ENCODE measurements at regions not wholly inside any gene's neighbourhood (a gene's known extent, or its start where the extent isn't known, plus 50 kb on each side); places are given as distances from the start of the nearest gene placed in this dataset.
"Not testable (repeated sequence)": the region's sequence is repeated elsewhere in the genome, so short reads cannot be mapped to it uniquely, and the experiment has no call there.

DNA sequence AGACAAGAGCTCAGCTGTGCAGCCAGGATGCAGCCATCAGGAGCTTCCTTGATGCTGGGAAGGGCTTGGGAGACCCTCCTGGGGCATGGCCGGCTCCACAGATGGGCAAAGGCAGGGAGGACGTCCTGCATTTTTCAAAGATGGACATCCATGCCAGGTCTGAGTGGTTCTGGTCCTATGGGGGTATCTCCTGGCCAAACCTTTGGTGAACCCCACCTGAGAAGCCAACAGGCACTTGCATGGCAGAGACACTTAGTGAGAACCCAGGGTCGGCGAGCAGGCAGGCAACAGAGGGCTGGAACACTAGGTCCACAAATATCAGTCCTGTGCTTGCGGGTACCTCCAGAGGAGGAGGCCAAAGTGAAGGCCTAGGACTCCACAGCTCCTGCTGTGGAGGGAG lies 70.0 kb downstream of the KCTD15 start:
- DNase-seq (ENCODE audit: low read depth, low spot score): no peak

- no peak for DNase-seq (ENCODE audit: low read depth, low spot score)
Measured at GRCh38 chr19:33868076-33868735, 71.5 kb downstream of the KCTD15 start.

GRCh38 chr19:33868788-33869412 lies 72.2 kb downstream of the KCTD15 start:
- no peak for DNase-seq (ENCODE audit: low read depth, low spot score)

DNA sequence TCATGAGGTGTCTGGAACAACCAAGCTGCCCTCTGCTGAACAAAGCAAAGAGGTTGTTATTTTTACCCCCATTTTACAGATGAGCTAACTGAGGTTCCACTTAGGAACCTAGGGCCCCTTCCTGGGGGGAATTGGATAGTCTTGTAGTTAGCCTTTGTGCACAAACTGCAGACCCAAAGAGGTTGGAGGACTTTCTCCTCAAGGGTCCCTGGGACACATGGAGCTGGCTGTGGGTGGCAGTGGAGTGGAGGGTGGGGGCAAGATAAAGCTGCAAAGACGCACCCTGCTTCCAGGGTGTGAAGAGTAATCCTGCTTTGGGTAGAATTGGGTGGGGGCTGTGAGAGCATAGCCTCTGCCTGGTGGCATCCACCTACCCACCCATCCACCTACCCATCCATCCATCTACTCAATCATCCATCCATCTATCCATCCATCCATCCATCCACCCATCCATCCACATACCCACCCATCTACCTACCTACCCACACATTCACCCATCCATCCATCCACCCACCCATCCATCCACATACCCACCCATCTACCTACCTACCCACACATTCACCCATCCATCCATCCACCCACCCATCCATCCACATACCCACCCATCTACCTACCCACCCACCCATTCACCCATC lies 73.7 kb downstream of the KCTD15 start:
- not testable (repeated sequence) for DNase-seq (ENCODE audit: low read depth, low spot score)

GRCh38 chr19:33871605-33872004 lies 74.9 kb downstream of the KCTD15 start:
- DNase-seq (ENCODE audit: low read depth, low spot score): no peak

- DNase-seq (ENCODE audit: low read depth, low spot score): no peak
Measured at GRCh38 chr19:33872445-33873320, 76.0 kb downstream of the KCTD15 start.

- no peak for DNase-seq (ENCODE audit: low read depth, low spot score)
Measured at GRCh38 chr19:33875071-33875470, 78.4 kb downstream of the KCTD15 start.

DNA sequence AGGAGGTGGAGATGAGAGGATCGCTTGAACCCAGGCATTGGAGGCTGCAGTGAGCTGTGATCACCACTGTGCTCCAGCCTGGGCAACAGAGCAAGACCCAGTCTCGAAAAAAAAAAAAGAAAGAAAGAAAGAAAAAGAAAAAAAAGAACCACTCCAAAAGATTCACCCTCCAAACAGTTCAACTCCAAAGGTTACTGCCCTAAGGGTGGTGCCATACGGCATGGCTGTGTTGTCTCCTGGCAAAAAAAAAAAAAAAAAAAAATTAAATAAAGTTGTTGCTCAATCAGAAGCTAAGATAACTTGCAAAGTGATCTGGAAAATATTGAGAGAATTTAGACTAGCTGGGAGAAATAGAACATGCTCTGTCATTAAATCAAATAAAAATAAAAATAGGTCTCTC lies 79.5 kb downstream of the KCTD15 start:
- no peak for DNase-seq (ENCODE audit: low read depth, low spot score)

DNA sequence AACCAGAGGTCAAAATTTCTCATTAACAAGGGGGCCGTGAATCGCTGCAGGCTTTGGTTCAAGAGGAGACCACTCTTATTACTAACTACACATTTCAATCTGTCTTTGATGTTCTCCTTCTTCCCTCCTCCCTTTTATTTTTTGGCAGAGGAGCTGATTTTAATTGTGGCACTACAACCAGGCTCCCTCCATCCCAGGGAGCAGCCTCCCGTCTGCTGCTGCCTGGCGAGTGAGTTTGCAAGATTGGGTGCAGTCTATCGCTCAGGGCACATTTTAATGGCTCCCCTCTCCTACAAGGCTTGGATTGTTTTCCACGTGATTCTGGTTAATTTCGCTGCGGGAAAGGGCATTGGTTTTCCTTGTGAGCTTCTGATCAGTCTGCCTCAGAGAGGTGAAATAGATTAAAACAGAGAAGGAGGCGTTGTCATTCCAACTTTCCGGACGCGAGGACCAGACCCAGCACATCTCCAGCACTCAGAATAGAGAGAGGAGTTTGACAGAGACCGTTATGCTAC lies 81.4 kb downstream of the KCTD15 start:
- no peak for DNase-seq (ENCODE audit: low read depth, low spot score)

GRCh38 chr19:33878910-33879810 lies 82.5 kb downstream of the KCTD15 start:
- DNase-seq (ENCODE audit: low read depth, low spot score): no peak

- no peak for DNase-seq (ENCODE audit: low read depth, low spot score)
Measured at GRCh38 chr19:33879818-33880575, 83.3 kb downstream of the KCTD15 start.

- no peak for DNase-seq (ENCODE audit: low read depth, low spot score)
Measured at GRCh38 chr19:33883859-33884519, 87.3 kb downstream of the KCTD15 start.

- no peak for DNase-seq (ENCODE audit: low read depth, low spot score)
Measured at GRCh38 chr19:33885236-33885635, 88.6 kb downstream of the KCTD15 start.

DNA sequence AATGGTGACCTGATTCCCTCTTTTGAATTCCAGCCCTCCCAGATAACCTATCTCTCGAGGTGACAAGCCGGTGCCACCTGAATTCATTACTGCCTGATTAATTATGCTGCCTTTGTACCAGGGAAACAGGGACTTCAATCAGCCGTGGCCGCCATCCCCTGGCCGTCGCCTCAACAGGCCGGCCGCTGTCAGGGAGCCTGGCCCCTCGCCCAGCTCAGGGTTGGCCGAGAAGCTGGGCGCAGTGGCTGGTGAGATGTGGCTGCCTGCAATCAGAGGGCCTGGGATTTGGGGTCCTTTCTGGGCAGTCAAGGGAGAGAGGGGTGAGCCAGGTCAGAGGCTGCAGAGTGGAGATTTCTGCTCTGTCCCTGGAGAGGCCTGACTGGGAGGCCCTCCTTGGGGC lies 91.2 kb downstream of the KCTD15 start:
- DNase-seq (ENCODE audit: low read depth, low spot score): no peak

DNA sequence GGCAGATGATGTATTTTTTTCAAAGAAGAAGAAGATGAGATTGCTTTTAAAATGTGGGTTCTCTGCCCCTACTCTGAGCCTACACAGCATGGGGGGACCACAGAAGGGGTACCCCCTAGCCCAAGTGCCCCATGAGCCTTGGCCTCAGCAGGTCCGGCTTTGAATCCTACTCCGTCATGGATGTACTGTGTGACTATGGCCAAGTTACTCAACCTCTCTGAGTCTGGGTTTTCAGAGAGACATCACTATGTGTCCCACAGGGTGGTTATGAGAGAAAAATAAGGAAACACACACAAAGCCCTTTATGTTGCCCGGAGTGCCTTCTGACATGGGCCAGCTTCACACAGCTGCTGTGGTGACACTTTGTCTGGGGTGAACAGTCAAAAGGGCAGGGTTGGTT lies 92.0 kb downstream of the KCTD15 start:
- no peak for DNase-seq (ENCODE audit: low read depth, low spot score)

- no peak for DNase-seq (ENCODE audit: low read depth, low spot score)
Measured at GRCh38 chr19:33890569-33890968, 93.9 kb downstream of the KCTD15 start.

DNA sequence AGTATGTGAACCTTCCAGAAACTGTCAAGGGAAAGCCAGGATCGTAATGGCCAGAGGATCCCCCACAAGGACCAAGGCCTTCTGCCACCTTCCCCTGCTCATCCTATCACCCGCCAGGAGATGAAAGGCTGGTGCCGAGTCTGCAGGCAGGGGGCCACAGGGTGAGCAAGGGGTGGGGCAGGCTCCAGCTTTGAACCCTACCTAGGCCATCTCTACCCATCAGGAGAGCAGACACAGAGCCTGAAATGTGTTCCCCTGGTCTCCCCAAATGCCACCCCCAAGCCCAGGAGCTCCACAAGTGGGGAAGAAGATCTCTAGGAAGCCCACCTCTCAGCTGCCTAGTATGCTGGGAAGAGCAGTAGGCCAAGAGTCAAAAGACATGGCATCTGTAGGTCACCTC lies 95.1 kb downstream of the KCTD15 start:
- no peak for DNase-seq (ENCODE audit: low read depth, low spot score)

DNA sequence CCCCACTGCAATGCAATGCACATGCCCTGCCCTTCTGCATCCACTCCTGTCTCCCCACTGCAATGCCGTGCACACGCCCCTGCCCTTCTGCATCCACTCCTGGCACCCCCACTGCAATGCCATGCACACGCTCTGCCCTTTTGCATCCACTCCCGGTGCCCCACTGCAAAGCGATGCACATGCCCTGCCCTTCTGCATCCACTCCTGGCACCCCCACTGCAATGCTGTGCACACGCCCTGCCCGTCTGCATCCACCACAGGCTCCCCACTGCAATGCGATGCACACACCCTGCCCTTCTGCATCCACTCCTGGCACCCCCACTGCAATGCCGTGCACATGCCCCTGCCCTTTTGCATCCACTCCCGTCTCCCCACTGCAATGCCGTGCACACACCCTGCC lies 98.1 kb downstream of the KCTD15 start:
- DNase-seq (ENCODE audit: low read depth, low spot score): no peak

DNA sequence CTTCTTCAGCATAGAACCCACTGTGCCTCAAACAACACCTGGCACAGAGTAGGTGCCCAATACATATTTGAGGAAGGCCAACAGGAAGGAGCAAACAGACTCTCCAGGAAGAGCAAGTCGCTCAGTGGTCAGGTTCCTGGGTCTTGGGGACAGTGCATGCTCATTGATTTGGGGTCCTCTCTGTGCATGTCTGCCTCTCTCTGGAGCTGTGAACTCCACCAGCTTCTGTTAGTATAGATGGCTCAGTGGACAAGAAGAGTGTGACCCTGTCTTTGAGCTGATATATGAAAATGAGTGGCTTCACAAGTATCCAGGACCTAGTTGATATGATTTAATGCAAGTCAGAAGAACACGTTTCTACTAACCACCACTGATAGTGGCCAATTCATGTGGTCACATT lies 98.7 kb downstream of the KCTD15 start:
- DNase-seq (ENCODE audit: low read depth, low spot score): no peak
